ENCODE measurements at regions not wholly inside any gene's neighbourhood (a gene's known extent, or its start where the extent isn't known, plus 50 kb on each side); places are given as distances from the start of the nearest gene placed in this dataset.
"Not testable (repeated sequence)": the region's sequence is repeated elsewhere in the genome, so short reads cannot be mapped to it uniquely, and the experiment has no call there.

- no peak overlapping the region for H3K9ac ChIP-seq (ENCODE audit: low read depth, low read length)
- 87% methylated on average over 10 of the region's 10 CpGs for WGBS
- no peak overlapping the region for H3K27ac ChIP-seq (ENCODE audit: low read depth, low read length)
- 0 out of 2 replicates have a peak, but pooled peaks cover 3% of the 10 kb centered on the region for H3K4me1 ChIP-seq (ENCODE audit: insufficient read depth, low read length)
- no peaks in the 10 kb centered on the region for H3K36me3 ChIP-seq (ENCODE audit: insufficient read depth, low read length)
- H3K4me3 ChIP-seq (ENCODE audit: low read length), result no peak overlapping the region
- peaks cover 2% of the 10 kb centered on the region; the same call in 1 of the 2 replicates for H3K9me3 ChIP-seq (ENCODE audit: insufficient read depth, low read depth, low read length)
- H3K27me3 ChIP-seq (ENCODE audit: insufficient read depth, low read length), result no peaks in the 10 kb centered on the region
These were observed 195.2 kb downstream of the CTTN start for GRCh38 chr11:70593446-70593983.

DNA sequence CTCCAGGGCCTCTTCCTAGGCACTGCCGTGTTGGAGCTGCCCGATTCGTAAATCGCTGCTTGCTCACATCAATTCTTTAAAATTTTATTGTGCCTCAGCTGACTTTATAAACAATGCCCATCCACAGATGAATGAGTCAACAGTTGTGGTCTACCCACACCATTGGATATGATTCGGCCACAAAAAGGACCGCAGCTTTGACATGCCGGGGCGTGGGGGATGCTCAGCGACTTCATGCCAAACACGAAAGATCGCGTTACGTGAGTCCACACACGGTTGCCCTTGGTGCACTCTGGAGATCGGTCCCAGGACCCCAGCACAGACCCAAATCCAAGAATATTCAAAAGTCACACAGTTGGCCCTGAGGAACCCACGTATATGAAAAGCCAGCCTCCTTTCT is 195.7 kb downstream of the CTTN start:
- H3K9me3 ChIP-seq (ENCODE audit: insufficient read depth, low read depth, low read length), result peaks cover 2% of the 10 kb centered on the region; the same call in 1 of the 2 replicates
- 92% methylated on average over 16 of the region's 16 CpGs for WGBS
- H3K4me1 ChIP-seq (ENCODE audit: insufficient read depth, low read length), result 0 out of 2 replicates have a peak, but pooled peaks cover 3% of the 10 kb centered on the region
- no peaks in the 10 kb centered on the region for H3K36me3 ChIP-seq (ENCODE audit: insufficient read depth, low read length)
- H3K4me3 ChIP-seq (ENCODE audit: low read length), result no peak overlapping the region
- no peaks in the 10 kb centered on the region for H3K27me3 ChIP-seq (ENCODE audit: insufficient read depth, low read length)
- H3K27ac ChIP-seq (ENCODE audit: low read depth, low read length), result no peak overlapping the region
- H3K9ac ChIP-seq (ENCODE audit: low read depth, low read length), result no peak overlapping the region

- Histone ChIP-seq H3K9ac (ENCODE audit: low read depth, low read length) (no peak overlapping the region), H3K4me3 (ENCODE audit: low read length) (no peak overlapping the region), H3K27ac (ENCODE audit: low read depth, low read length) (no peak overlapping the region), H3K27me3 (ENCODE audit: insufficient read depth, low read length) (no peaks in the 10 kb centered on the region), H3K36me3 (ENCODE audit: insufficient read depth, low read length) (no peaks in the 10 kb centered on the region), H3K9me3 (ENCODE audit: insufficient read depth, low read depth, low read length) (no peaks in the 10 kb centered on the region), H3K4me1 (ENCODE audit: insufficient read depth, low read length) (0 out of 2 replicates have a peak, but pooled peaks cover 3% of the 10 kb centered on the region)
- 95% methylated on average over 10 of the region's 10 CpGs for WGBS
These were observed 196.3 kb downstream of the CTTN start for GRCh38 chr11:70594606-70595005.

- no peak overlapping the region for H3K27ac ChIP-seq (ENCODE audit: low read depth, low read length)
- H3K27me3 ChIP-seq (ENCODE audit: insufficient read depth, low read length), result no peaks in the 10 kb centered on the region
- no peak overlapping the region for H3K9ac ChIP-seq (ENCODE audit: low read depth, low read length)
- no peaks in the 10 kb centered on the region for H3K9me3 ChIP-seq (ENCODE audit: insufficient read depth, low read depth, low read length)
- no peak overlapping the region for H3K4me3 ChIP-seq (ENCODE audit: low read length)
- 97% methylated on average over 13 of the region's 13 CpGs for WGBS
- H3K36me3 ChIP-seq (ENCODE audit: insufficient read depth, low read length), result no peaks in the 10 kb centered on the region
- H3K4me1 ChIP-seq (ENCODE audit: insufficient read depth, low read length), result 0 out of 2 replicates have a peak, but pooled peaks cover 3% of the 10 kb centered on the region
These were observed 196.7 kb downstream of the CTTN start for GRCh38 chr11:70595016-70595415.

GRCh38 chr11:70595452-70595851 is 197.1 kb downstream of the CTTN start:
- Histone ChIP-seq H3K4me1 (ENCODE audit: insufficient read depth, low read length) (0 out of 2 replicates have a peak, but pooled peaks cover 3% of the 10 kb centered on the region), H3K4me3 (ENCODE audit: low read length) (no peak overlapping the region), H3K36me3 (ENCODE audit: insufficient read depth, low read length) (no peaks in the 10 kb centered on the region), H3K27me3 (ENCODE audit: insufficient read depth, low read length) (no peaks in the 10 kb centered on the region), H3K9me3 (ENCODE audit: insufficient read depth, low read depth, low read length) (no peaks in the 10 kb centered on the region), H3K9ac (ENCODE audit: low read depth, low read length) (no peak overlapping the region), H3K27ac (ENCODE audit: low read depth, low read length) (no peak overlapping the region)
- WGBS, result 89% methylated on average over 12 of the region's 12 CpGs

GRCh38 chr11:70596091-70596490 is 197.8 kb downstream of the CTTN start:
- no peak overlapping the region for H3K9ac ChIP-seq (ENCODE audit: low read depth, low read length)
- no peaks in the 10 kb centered on the region for H3K36me3 ChIP-seq (ENCODE audit: insufficient read depth, low read length)
- 0 out of 2 replicates have a peak, but pooled peaks cover 3% of the 10 kb centered on the region for H3K4me1 ChIP-seq (ENCODE audit: insufficient read depth, low read length)
- H3K4me3 ChIP-seq (ENCODE audit: low read length), result no peak overlapping the region
- H3K27ac ChIP-seq (ENCODE audit: low read depth, low read length), result no peak overlapping the region
- 87% methylated on average over 9 of the region's 9 CpGs for WGBS
- no peaks in the 10 kb centered on the region for H3K27me3 ChIP-seq (ENCODE audit: insufficient read depth, low read length)
- H3K9me3 ChIP-seq (ENCODE audit: insufficient read depth, low read depth, low read length), result no peaks in the 10 kb centered on the region

DNA sequence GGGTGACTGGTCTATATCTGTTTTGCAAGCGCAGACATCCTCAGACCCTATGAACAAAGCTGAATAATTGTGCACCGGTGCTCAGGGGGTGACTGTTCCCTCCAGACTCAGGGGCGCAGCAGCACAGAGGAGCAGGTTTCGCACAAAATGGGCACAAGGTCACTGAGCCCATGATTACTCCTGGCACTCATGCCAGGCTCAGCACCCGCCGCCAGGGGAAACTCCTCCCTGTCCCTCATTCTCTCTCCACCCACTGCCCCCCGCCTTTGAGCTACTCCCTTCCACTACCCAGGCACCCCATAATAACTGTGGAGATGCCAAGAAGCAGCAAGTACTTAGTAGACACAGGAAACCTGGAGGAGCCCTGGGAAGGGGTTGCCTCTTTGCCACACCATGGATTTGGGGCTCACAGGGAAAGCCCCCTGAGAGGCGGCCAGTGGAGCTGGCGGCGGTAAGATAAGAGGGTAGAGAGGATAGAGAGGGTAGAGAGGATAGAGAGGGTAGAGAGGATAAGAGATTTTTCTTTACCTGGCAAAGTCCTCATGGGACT is 198.8 kb downstream of the CTTN start:
- Histone ChIP-seq H3K4me3 (ENCODE audit: low read length) (no peak overlapping the region), H3K36me3 (ENCODE audit: insufficient read depth, low read length) (no peaks in the 10 kb centered on the region), H3K27me3 (ENCODE audit: insufficient read depth, low read length) (no peaks in the 10 kb centered on the region), H3K27ac (ENCODE audit: low read depth, low read length) (no peak overlapping the region), H3K4me1 (ENCODE audit: insufficient read depth, low read length) (0 out of 2 replicates have a peak, but pooled peaks cover 5% of the 10 kb centered on the region), H3K9ac (ENCODE audit: low read depth, low read length) (no peak overlapping the region), H3K9me3 (ENCODE audit: insufficient read depth, low read depth, low read length) (no peaks in the 10 kb centered on the region)
- WGBS, result 96% methylated on average over 10 of the region's 10 CpGs

GRCh38 chr11:70597751-70598625 is 199.7 kb downstream of the CTTN start:
- no peaks in the 10 kb centered on the region for H3K9me3 ChIP-seq (ENCODE audit: insufficient read depth, low read depth, low read length)
- 0 out of 2 replicates have a peak, but pooled peaks cover 5% of the 10 kb centered on the region for H3K4me1 ChIP-seq (ENCODE audit: insufficient read depth, low read length)
- no peaks in the 10 kb centered on the region for H3K36me3 ChIP-seq (ENCODE audit: insufficient read depth, low read length)
- H3K9ac ChIP-seq (ENCODE audit: low read depth, low read length), result no peak overlapping the region
- no peak overlapping the region for H3K27ac ChIP-seq (ENCODE audit: low read depth, low read length)
- 92% methylated on average over 20 of the region's 20 CpGs for WGBS
- no peaks in the 10 kb centered on the region for H3K27me3 ChIP-seq (ENCODE audit: insufficient read depth, low read length)
- no peak overlapping the region for H3K4me3 ChIP-seq (ENCODE audit: low read length)

DNA sequence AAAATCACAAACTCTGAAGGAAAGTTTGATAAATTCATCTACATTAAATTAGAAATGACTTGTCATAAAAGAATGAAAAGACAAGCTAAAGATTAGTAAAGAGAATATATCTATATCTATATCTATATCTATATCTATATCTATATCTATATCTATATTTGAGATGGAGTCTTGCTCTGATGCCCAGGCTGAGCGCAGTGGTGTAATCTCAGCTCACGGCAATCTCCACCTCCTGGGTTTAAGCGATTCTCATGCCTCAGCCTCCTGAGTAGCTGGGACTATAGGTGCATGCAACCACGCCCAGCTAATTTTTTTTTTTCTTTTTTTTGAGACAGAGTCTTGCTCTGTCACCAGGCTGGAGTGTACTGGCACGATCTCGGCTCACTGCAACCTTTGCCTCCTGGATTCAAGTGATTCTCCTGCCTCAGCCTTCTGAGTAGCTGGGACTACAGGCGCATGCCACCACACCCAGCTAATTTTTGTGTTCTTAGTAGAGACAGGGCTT is 202.6 kb downstream of the CTTN start:
- H3K27ac ChIP-seq (ENCODE audit: low read depth, low read length); H3K9ac ChIP-seq (ENCODE audit: low read depth, low read length); H3K36me3 ChIP-seq (ENCODE audit: insufficient read depth, low read length); H3K27me3 ChIP-seq (ENCODE audit: insufficient read depth, low read length); H3K4me1 ChIP-seq (ENCODE audit: insufficient read depth, low read length); H3K4me3 ChIP-seq (ENCODE audit: low read length); H3K9me3 ChIP-seq (ENCODE audit: insufficient read depth, low read depth, low read length): not testable (repeated sequence)
- 94% methylated on average over 7 of the region's 7 CpGs for WGBS

- 76% methylated on average over 11 of the region's 11 CpGs for whole genome bisulfite sequencing
These were observed 203.7 kb downstream of the CTTN start for GRCh38 chr11:70601861-70602538.

More at GRCh38 chr11:70601861-70602538, 203.7 kb downstream of the CTTN start:
- no peak overlapping the region for H3K9ac ChIP-seq (ENCODE audit: low read depth, low read length)
- H3K4me3 ChIP-seq (ENCODE audit: low read length), result no peak overlapping the region
- 0 out of 2 replicates have a peak, but pooled peaks cover 9% of the 10 kb centered on the region for H3K4me1 ChIP-seq (ENCODE audit: insufficient read depth, low read length)
- H3K36me3 ChIP-seq (ENCODE audit: insufficient read depth, low read length), result no peaks in the 10 kb centered on the region
- no peaks in the 10 kb centered on the region for H3K27me3 ChIP-seq (ENCODE audit: insufficient read depth, low read length)
- no peak overlapping the region for H3K27ac ChIP-seq (ENCODE audit: low read depth, low read length)
- H3K9me3 ChIP-seq (ENCODE audit: insufficient read depth, low read depth, low read length), result no peaks in the 10 kb centered on the region
